ENCODE measurements at regions not wholly inside any gene's neighbourhood (a gene's known extent, or its start where the extent isn't known, plus 50 kb on each side); places are given as distances from the start of the nearest gene placed in this dataset.

DNA sequence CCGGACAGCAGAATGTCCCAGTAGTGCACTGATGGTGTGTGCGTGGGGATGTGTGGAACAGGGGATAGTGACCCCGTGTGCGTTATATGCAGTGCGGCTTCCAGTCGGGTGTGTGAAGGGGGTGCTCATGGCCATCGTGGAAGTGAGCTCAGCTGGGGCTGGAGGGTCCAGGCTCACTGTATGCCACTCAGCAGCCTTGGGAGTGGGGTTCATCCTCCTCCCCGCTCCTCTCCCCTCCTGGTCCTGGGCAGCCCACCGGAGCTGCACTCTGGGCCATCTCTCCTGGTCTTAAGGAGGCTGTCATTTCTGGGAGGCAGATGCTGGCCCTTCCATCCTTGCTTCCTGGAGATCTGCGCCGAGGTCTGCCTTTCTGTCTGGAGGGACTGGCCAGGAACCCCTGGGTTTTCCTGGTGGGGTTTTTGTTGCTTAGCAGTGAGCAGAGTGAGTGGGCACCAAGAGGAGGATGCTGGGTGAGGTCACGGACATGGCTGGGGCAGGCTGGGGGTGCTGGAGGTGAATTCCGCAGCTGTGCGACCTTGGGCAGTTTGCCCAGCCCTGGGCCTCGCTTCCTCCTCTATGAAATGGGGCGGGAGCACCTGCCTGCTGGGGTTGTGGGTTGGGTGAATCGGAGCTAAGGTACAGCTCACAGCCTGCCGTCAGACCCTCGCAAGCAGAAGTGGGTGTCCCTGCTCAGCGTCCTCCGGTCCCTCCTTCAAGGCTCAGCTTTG, 164.1 kb downstream of the SEC14L1 start (continued):
- TF ChIP-seq ZNF329 (CRISPR knock-in tag; IDR thresholded peaks at IDR 0.05; ENCODE audit: low read depth), result 0 out of 2 replicates have a peak, but pooled peaks have one; percentile 13
- TF ChIP-seq ZNF772 (CRISPR knock-in tag; IDR thresholded peaks at IDR 0.05), result 0 out of 2 replicates have a peak, but pooled peaks have one; percentile 28
- no peak for TF ChIP-seq HNF4G (IDR thresholded peaks at IDR 0.05; ENCODE audit: borderline replicate concordance, low read depth, low read length)
- peak; percentile 69; the same call in 1 of the 2 replicates for TF ChIP-seq HNF4G (CRISPR knock-in tag; IDR thresholded peaks at IDR 0.05; ENCODE audit: borderline replicate concordance, low read depth)
- no peak for TF ChIP-seq ZNF350 (CRISPR knock-in tag; IDR thresholded peaks at IDR 0.05; ENCODE audit: borderline replicate concordance, low read depth)
- no peak for TF ChIP-seq WIZ (CRISPR knock-in tag; IDR thresholded peaks at IDR 0.05)
- no peak for TF ChIP-seq KLF6 (CRISPR knock-in tag; IDR thresholded peaks at IDR 0.05)
- peak; percentile 50; the same call in 1 of the 2 replicates for TF ChIP-seq SOX5 (CRISPR knock-in tag; IDR thresholded peaks at IDR 0.05; ENCODE audit: borderline replicate concordance)
- no peak for TF ChIP-seq ZNF616 (CRISPR knock-in tag; IDR thresholded peaks at IDR 0.05; ENCODE audit: low read depth)
- TF ChIP-seq NCOA1 (CRISPR knock-in tag; IDR thresholded peaks at IDR 0.05), result 0 out of 2 replicates have a peak, but pooled peaks have one; percentile 50
- TF ChIP-seq, protein P1, sequence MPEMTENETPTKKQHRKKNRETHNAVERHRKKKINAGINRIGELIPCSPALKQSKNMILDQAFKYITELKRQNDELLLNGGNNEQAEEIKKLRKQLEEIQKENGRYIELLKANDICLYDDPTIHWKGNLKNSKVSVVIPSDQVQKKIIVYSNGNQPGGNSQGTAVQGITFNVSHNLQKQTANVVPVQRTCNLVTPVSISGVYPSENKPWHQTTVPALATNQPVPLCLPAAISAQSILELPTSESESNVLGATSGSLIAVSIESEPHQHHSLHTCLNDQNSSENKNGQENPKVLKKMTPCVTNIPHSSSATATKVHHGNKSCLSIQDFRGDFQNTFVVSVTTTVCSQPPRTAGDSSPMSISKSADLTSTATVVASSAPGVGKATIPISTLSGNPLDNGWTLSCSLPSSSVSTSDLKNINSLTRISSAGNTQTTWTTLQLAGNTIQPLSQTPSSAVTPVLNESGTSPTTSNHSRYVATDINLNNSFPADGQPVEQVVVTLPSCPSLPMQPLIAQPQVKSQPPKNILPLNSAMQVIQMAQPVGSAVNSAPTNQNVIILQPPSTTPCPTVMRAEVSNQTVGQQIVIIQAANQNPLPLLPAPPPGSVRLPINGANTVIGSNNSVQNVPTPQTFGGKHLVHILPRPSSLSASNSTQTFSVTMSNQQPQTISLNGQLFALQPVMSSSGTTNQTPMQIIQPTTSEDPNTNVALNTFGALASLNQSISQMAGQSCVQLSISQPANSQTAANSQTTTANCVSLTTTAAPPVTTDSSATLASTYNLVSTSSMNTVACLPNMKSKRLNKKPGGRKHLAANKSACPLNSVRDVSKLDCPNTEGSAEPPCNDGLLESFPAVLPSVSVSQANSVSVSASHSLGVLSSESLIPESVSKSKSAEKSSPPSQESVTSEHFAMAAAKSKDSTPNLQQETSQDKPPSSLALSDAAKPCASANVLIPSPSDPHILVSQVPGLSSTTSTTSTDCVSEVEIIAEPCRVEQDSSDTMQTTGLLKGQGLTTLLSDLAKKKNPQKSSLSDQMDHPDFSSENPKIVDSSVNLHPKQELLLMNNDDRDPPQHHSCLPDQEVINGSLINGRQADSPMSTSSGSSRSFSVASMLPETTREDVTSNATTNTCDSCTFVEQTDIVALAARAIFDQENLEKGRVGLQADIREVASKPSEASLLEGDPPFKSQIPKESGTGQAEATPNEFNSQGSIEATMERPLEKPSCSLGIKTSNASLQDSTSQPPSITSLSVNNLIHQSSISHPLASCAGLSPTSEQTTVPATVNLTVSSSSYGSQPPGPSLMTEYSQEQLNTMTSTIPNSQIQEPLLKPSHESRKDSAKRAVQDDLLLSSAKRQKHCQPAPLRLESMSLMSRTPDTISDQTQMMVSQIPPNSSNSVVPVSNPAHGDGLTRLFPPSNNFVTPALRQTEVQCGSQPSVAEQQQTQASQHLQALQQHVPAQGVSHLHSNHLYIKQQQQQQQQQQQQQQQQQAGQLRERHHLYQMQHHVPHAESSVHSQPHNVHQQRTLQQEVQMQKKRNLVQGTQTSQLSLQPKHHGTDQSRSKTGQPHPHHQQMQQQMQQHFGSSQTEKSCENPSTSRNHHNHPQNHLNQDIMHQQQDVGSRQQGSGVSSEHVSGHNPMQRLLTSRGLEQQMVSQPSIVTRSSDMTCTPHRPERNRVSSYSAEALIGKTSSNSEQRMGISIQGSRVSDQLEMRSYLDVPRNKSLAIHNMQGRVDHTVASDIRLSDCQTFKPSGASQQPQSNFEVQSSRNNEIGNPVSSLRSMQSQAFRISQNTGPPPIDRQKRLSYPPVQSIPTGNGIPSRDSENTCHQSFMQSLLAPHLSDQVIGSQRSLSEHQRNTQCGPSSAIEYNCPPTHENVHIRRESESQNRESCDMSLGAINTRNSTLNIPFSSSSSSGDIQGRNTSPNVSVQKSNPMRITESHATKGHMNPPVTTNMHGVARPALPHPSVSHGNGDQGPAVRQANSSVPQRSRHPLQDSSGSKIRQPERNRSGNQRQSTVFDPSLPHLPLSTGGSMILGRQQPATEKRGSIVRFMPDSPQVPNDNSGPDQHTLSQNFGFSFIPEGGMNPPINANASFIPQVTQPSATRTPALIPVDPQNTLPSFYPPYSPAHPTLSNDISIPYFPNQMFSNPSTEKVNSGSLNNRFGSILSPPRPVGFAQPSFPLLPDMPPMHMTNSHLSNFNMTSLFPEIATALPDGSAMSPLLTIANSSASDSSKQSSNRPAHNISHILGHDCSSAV (CRISPR knock-in tag; IDR thresholded peaks at IDR 0.05; ENCODE audit: borderline replicate concordance), result no peak
- TF ChIP-seq TP53 (CRISPR knock-in tag; conservative IDR thresholded peaks at IDR 0.05), result no peak
- TF ChIP-seq, protein P2, sequence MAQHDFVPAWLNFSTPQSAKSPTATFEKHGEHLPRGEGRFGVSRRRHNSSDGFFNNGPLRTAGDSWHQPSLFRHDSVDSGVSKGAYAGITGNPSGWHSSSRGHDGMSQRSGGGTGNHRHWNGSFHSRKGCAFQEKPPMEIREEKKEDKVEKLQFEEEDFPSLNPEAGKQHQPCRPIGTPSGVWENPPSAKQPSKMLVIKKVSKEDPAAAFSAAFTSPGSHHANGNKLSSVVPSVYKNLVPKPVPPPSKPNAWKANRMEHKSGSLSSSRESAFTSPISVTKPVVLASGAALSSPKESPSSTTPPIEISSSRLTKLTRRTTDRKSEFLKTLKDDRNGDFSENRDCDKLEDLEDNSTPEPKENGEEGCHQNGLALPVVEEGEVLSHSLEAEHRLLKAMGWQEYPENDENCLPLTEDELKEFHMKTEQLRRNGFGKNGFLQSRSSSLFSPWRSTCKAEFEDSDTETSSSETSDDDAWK (CRISPR knock-in tag; IDR thresholded peaks at IDR 0.05), result no peak
- no peak for TF ChIP-seq DNMT3B (CRISPR knock-in tag; conservative IDR thresholded peaks at IDR 0.05)
- TF ChIP-seq, protein P3, sequence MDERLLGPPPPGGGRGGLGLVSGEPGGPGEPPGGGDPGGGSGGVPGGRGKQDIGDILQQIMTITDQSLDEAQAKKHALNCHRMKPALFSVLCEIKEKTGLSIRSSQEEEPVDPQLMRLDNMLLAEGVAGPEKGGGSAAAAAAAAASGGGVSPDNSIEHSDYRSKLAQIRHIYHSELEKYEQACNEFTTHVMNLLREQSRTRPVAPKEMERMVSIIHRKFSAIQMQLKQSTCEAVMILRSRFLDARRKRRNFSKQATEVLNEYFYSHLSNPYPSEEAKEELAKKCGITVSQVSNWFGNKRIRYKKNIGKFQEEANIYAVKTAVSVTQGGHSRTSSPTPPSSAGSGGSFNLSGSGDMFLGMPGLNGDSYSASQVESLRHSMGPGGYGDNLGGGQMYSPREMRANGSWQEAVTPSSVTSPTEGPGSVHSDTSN (CRISPR knock-in tag; IDR thresholded peaks at IDR 0.05), result no peak
- TF ChIP-seq, protein P4, sequence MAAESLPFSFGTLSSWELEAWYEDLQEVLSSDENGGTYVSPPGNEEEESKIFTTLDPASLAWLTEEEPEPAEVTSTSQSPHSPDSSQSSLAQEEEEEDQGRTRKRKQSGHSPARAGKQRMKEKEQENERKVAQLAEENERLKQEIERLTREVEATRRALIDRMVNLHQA (CRISPR knock-in tag; IDR thresholded peaks at IDR 0.05), result no peak
- no peak for TF ChIP-seq U2AF1 (optimal IDR thresholded peaks at IDR 0.05; ENCODE audit: low read depth, low read length)
- TF ChIP-seq, protein P5, sequence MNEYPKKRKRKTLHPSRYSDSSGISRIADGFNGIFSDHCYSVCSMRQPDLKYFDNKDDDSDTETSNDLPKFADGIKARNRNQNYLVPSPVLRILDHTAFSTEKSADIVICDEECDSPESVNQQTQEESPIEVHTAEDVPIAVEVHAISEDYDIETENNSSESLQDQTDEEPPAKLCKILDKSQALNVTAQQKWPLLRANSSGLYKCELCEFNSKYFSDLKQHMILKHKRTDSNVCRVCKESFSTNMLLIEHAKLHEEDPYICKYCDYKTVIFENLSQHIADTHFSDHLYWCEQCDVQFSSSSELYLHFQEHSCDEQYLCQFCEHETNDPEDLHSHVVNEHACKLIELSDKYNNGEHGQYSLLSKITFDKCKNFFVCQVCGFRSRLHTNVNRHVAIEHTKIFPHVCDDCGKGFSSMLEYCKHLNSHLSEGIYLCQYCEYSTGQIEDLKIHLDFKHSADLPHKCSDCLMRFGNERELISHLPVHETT (CRISPR knock-in tag; conservative IDR thresholded peaks at IDR 0.05), result no peak

All from HepG2 (cell line).